ENCODE measurements at regions not wholly inside any gene's neighbourhood (a gene's known extent, or its start where the extent isn't known, plus 50 kb on each side); places are given as distances from the start of the nearest gene placed in this dataset.

DNA sequence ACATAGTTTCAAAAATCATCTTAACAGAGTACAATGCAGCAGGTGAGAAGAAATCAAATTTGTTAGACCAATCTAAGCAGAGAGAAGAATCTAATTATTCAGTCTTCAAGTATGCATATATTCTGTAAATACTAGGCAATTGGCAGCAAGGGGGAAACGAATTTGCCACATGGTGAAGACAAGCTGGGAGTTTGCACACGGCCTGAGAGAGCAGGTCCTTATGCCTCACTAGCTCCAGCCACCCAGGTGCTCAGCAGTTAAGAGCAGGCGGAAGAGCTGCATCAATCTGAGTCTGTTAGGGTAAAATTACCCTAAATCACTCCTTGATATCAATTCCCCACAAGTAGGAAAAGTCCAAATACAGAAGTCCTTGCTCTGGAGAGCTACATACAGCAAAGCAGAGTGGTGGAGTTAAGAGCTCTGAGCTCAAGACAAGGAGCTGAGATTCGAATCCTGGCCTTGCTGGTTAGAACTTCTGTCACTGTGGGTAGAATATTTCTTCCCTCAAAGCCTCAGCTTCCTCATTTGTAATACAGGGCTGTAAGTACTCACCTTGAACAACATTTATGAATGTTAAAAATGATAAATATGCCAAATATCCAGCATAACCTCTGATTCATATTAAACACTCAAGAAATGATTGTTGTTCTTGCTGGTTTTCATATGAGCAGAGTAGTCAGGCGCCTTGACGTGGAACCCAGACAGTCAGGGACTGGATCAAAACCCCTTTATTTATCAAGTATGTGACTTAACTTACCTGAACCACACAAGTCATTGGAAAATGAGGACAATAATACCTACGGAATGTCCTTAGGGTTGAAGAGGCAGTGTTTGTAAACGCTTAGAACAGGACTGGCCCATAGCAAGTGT lies 444.2 kb downstream of the CDH26 start:
- DNase-seq (ENCODE audit: low read depth): no peak
- H3K4me3 ChIP-seq (ENCODE audit: low read depth, low read length): no peak overlapping the region
- TF ChIP-seq CTCF (conservative IDR thresholded peaks at IDR 0.05; ENCODE audit: low read depth, low read length): no peak

GRCh38 chr20:60403105-60403741 lies 445.0 kb downstream of the CDH26 start:
- H3K4me3 ChIP-seq (ENCODE audit: low read depth, low read length): no peak overlapping the region
- no peak for TF ChIP-seq CTCF (conservative IDR thresholded peaks at IDR 0.05; ENCODE audit: low read depth, low read length)
- DNase-seq (ENCODE audit: low read depth): no peak

DNA sequence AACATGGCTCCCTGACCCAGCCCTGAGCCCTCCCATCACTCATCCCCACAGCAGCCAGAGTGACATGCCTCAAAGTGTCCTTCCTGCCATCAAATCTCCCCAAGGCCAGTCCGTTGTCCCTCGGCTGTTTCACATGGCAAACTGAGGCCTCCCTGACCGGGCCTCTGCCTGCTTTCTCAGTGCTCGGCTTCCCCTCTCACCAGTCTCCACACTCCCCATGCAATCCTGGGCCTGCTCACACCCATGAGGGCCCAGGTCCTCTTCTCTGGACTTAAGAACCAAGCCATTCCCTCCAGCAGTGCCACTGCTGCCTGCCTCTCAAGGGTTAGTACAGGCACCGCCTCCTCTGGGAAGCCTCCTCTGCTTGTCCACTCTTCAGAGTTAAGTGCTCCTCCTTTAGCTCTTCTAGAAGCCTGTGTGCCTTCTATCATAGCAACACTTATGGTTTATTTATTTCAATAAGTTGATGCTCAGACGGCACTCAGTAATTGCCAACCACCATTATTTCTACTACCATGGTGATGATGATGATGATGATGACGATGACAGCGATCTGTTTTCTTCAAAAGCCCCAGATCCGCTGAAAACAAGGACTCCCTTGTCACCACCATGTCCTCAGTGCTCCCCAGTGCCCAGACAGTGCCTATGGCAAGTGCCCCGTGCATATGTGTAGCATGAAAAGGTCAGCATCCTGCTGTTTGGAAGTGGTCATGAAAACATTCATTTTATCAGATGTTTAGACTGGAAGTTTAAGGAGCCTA lies 449.0 kb downstream of the CDH26 start:
- H3K4me3 ChIP-seq (ENCODE audit: low read depth, low read length): no peak overlapping the region
- no peak for DNase-seq (ENCODE audit: low read depth)
- no peak for TF ChIP-seq CTCF (conservative IDR thresholded peaks at IDR 0.05; ENCODE audit: low read depth, low read length)

DNA sequence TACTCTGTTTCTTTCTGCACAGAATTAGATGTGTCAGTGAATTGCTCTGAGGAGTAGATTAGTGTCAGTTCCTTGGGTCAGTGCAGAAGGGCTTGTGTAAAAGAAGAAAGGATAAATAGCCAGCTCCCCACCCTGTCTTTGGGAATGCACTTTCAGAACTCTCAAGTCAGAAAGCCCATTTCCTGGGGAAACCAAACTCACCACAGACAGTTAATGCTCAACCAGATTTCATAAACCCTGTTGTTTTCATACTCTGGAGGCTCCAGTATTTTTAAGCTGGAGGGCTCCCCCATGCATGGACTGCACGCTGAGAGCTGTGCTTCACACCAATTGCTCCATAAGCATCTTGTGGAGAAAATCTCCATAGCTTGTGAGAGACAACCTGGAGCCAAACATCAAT lies 449.7 kb downstream of the CDH26 start:
- no peak for TF ChIP-seq CTCF (conservative IDR thresholded peaks at IDR 0.05; ENCODE audit: low read depth, low read length)
- H3K4me3 ChIP-seq (ENCODE audit: low read depth, low read length): no peak overlapping the region
- DNase-seq (ENCODE audit: low read depth): no peak

GRCh38 chr20:60408435-60408834 lies 450.2 kb downstream of the CDH26 start:
- DNase-seq (ENCODE audit: low read depth): no peak
- no peak overlapping the region for H3K4me3 ChIP-seq (ENCODE audit: low read depth, low read length)
- TF ChIP-seq CTCF (conservative IDR thresholded peaks at IDR 0.05; ENCODE audit: low read depth, low read length): no peak

GRCh38 chr20:60410618-60411264 lies 452.5 kb downstream of the CDH26 start:
- H3K4me3 ChIP-seq (ENCODE audit: low read depth, low read length): no peak overlapping the region
- DNase-seq (ENCODE audit: low read depth): no peak
- no peak for TF ChIP-seq CTCF (conservative IDR thresholded peaks at IDR 0.05; ENCODE audit: low read depth, low read length)

Data from choroid plexus epithelial cell (primary cell).